ENCODE measurements at regions not wholly inside any gene's neighbourhood (a gene's known extent, or its start where the extent isn't known, plus 50 kb on each side); places are given as distances from the start of the nearest gene placed in this dataset.

- no peaks in the 10 kb centered on the region for H3F3A ChIP-seq (ENCODE audit: insufficient read depth, low read length, poor library complexity, severe bottlenecking)
- TF ChIP-seq MXI1 (conservative IDR thresholded peaks at IDR 0.05; ENCODE audit: poor library complexity, severe bottlenecking) (no peak), EZH2 (IDR thresholded peaks at IDR 0.05; ENCODE audit: borderline replicate concordance, insufficient read depth, low read length, poor library complexity, severe bottlenecking) (no peak), TAF1 (IDR thresholded peaks at IDR 0.05; ENCODE audit: low read depth) (no peak), EP300 (conservative IDR thresholded peaks at IDR 0.05; ENCODE audit: poor library complexity, severe bottlenecking) (no peak), RAD21 (conservative IDR thresholded peaks at IDR 0.05) (no peak), POLR2AphosphoS5 (IDR thresholded peaks at IDR 0.05) (no peak), SMC3 (conservative IDR thresholded peaks at IDR 0.05; ENCODE audit: poor library complexity) (no peak)
- TF ChIP-seq, protein P1, sequence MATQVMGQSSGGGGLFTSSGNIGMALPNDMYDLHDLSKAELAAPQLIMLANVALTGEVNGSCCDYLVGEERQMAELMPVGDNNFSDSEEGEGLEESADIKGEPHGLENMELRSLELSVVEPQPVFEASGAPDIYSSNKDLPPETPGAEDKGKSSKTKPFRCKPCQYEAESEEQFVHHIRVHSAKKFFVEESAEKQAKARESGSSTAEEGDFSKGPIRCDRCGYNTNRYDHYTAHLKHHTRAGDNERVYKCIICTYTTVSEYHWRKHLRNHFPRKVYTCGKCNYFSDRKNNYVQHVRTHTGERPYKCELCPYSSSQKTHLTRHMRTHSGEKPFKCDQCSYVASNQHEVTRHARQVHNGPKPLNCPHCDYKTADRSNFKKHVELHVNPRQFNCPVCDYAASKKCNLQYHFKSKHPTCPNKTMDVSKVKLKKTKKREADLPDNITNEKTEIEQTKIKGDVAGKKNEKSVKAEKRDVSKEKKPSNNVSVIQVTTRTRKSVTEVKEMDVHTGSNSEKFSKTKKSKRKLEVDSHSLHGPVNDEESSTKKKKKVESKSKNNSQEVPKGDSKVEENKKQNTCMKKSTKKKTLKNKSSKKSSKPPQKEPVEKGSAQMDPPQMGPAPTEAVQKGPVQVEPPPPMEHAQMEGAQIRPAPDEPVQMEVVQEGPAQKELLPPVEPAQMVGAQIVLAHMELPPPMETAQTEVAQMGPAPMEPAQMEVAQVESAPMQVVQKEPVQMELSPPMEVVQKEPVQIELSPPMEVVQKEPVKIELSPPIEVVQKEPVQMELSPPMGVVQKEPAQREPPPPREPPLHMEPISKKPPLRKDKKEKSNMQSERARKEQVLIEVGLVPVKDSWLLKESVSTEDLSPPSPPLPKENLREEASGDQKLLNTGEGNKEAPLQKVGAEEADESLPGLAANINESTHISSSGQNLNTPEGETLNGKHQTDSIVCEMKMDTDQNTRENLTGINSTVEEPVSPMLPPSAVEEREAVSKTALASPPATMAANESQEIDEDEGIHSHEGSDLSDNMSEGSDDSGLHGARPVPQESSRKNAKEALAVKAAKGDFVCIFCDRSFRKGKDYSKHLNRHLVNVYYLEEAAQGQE (IDR thresholded peaks at IDR 0.05; ENCODE audit: borderline replicate concordance) = no peak
- TF ChIP-seq, protein P2, sequence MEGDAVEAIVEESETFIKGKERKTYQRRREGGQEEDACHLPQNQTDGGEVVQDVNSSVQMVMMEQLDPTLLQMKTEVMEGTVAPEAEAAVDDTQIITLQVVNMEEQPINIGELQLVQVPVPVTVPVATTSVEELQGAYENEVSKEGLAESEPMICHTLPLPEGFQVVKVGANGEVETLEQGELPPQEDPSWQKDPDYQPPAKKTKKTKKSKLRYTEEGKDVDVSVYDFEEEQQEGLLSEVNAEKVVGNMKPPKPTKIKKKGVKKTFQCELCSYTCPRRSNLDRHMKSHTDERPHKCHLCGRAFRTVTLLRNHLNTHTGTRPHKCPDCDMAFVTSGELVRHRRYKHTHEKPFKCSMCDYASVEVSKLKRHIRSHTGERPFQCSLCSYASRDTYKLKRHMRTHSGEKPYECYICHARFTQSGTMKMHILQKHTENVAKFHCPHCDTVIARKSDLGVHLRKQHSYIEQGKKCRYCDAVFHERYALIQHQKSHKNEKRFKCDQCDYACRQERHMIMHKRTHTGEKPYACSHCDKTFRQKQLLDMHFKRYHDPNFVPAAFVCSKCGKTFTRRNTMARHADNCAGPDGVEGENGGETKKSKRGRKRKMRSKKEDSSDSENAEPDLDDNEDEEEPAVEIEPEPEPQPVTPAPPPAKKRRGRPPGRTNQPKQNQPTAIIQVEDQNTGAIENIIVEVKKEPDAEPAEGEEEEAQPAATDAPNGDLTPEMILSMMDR (IDR thresholded peaks at IDR 0.05; ENCODE audit: poor library complexity, severe bottlenecking) = no peak
- H3K79me2 ChIP-seq (replicated peaks; ENCODE audit: insufficient read depth, low read length) = no peaks in the 10 kb centered on the region
- no peak overlapping the region for H3K4me3 ChIP-seq (ENCODE audit: low read length)
- no peaks in the 10 kb centered on the region for H4K20me1 ChIP-seq (ENCODE audit: insufficient read depth)
- no peak overlapping the region for H3K27ac ChIP-seq (ENCODE audit: low read length)
- no peak overlapping the region for H3K9ac ChIP-seq (ENCODE audit: low read length)
- H3K9me3 ChIP-seq (ENCODE audit: low read length) = no peaks in the 10 kb centered on the region
- H3K9me2 ChIP-seq (ENCODE audit: insufficient read depth, low read length) = no peaks in the 10 kb centered on the region
- H3K4me2 ChIP-seq (ENCODE audit: low read length) = no peak overlapping the region
- no peaks in the 10 kb centered on the region for H3K27me3 ChIP-seq (ENCODE audit: insufficient read depth, low read depth, low read length)
- H2AFZ ChIP-seq (ENCODE audit: low read depth, low read length) = no peak overlapping the region
- no peaks in the 10 kb centered on the region for H3K36me3 ChIP-seq (ENCODE audit: insufficient read depth, low read length)
Observed at GRCh38 chr11:32028201-32028600, 62.7 kb upstream of the RCN1 start.

GRCh38 chr11:32026766-32027165, 64.1 kb upstream of the RCN1 start:
- H3F3A ChIP-seq (ENCODE audit: insufficient read depth, low read length, poor library complexity, severe bottlenecking) = no peaks in the 10 kb centered on the region
- no peaks in the 10 kb centered on the region for H3K27me3 ChIP-seq (ENCODE audit: insufficient read depth, low read depth, low read length)
- no peak overlapping the region for H3K27ac ChIP-seq (ENCODE audit: low read length)
- H2AFZ ChIP-seq (ENCODE audit: low read depth, low read length) = no peak overlapping the region
- H3K4me3 ChIP-seq (ENCODE audit: low read length) = no peak overlapping the region
- H3K4me2 ChIP-seq (ENCODE audit: low read length) = no peak overlapping the region
- H3K36me3 ChIP-seq (ENCODE audit: insufficient read depth, low read length) = no peaks in the 10 kb centered on the region
- H3K9ac ChIP-seq (ENCODE audit: low read length) = no peak overlapping the region
- no peaks in the 10 kb centered on the region for H4K20me1 ChIP-seq (ENCODE audit: insufficient read depth)
- no peaks in the 10 kb centered on the region for H3K9me3 ChIP-seq (ENCODE audit: low read length)
- H3K79me2 ChIP-seq (replicated peaks; ENCODE audit: insufficient read depth, low read length) = no peaks in the 10 kb centered on the region
- no peak for TF ChIP-seq TAF1 (IDR thresholded peaks at IDR 0.05; ENCODE audit: low read depth)
- TF ChIP-seq EZH2 (IDR thresholded peaks at IDR 0.05; ENCODE audit: borderline replicate concordance, insufficient read depth, low read length, poor library complexity, severe bottlenecking) = no peak
- TF ChIP-seq POLR2AphosphoS5 (IDR thresholded peaks at IDR 0.05) = no peak
- TF ChIP-seq, protein P1 (IDR thresholded peaks at IDR 0.05; ENCODE audit: borderline replicate concordance) = no peak
- TF ChIP-seq, protein P2 (IDR thresholded peaks at IDR 0.05; ENCODE audit: poor library complexity, severe bottlenecking) = no peak
- TF ChIP-seq SMC3 (conservative IDR thresholded peaks at IDR 0.05; ENCODE audit: poor library complexity) = no peak
- TF ChIP-seq RAD21 (conservative IDR thresholded peaks at IDR 0.05) = no peak
- TF ChIP-seq MXI1 (conservative IDR thresholded peaks at IDR 0.05; ENCODE audit: poor library complexity, severe bottlenecking) = no peak
- H3K9me2 ChIP-seq (ENCODE audit: insufficient read depth, low read length) = no peaks in the 10 kb centered on the region

Data from neural cell (in vitro differentiated cells).